NOMO-1 treated with DMSO at 0.1 percent for 48 hours (cell line): ENCODE measurements at regions not wholly inside any gene's neighbourhood (a gene's known extent, or its start where the extent isn't known, plus 50 kb on each side); places are given as distances from the start of the nearest gene placed in this dataset.
A peak's percentile ranks its signal among the peaks of the same experiment; 100 is the strongest.

Experiments used
- DNase-seq: peaks from one replicate; lab custom pipeline; 2025; ENCODE audit not compliant: unreplicated experiment; lab: John Stamatoyannopoulos, UW

DNA sequence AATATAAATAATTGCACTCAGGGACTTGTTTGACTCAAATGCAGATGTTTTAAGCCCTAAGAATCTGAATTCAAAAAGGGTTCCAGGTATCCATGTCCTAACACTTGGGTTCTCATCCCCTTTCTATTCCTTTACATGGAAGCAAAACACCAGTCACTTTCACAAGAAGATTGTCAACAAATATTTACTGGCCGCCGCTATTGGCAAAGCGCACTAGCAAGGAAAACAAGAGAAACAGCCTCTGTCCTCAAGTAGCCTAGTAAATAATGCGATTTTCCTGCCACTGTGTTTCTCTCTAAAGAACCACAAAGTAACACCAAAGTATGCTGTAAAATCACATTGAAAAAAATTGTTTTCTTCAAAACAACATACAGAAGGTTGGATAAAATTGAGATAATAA, 66.7 kb upstream of the EZH2 start:
- no peak for DNase-seq

DNA sequence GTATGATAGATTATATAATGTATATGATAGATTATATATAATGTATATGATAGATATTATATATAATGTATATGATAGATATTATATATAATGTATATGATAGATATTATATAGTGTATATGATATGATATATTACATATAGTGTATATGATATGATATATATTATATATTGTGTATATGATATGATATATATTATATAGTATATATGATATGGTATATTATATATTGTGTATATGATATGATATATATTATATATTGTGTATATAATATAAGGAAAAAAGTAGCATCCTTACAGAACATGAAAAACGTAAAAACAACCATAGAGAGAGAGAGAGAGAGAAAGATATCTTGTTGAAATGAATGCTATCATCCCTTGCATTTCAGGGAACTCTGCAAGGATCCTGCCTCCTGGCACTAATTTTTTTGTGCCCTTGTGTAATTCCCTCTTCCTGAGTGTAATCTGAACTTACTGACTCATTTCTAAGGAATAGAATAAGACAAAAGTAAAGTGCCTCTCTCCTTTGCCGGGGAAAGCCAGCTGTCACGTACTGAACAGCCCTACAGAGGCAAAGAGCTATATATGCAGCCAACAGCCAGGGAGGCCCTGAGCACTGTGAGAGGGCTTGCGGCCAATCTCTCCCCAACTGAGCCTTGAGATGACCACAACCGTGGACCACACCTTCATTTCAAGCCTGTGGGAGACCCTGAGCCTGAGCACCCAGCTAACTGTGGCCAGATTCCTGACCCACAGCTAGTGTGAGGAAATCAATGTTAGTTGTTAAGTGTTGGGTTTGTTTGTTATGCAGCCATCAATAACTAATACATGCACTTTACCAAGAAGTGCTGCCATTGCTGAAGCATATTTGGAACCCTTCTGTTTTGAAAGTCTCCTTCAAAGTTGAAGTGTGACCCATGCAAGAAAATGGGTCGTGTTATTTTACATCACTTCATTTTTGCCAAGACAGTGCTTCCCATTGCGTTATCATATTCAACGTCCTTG, 61.1 kb upstream of the EZH2 start:
- no peak for DNase-seq

DNA sequence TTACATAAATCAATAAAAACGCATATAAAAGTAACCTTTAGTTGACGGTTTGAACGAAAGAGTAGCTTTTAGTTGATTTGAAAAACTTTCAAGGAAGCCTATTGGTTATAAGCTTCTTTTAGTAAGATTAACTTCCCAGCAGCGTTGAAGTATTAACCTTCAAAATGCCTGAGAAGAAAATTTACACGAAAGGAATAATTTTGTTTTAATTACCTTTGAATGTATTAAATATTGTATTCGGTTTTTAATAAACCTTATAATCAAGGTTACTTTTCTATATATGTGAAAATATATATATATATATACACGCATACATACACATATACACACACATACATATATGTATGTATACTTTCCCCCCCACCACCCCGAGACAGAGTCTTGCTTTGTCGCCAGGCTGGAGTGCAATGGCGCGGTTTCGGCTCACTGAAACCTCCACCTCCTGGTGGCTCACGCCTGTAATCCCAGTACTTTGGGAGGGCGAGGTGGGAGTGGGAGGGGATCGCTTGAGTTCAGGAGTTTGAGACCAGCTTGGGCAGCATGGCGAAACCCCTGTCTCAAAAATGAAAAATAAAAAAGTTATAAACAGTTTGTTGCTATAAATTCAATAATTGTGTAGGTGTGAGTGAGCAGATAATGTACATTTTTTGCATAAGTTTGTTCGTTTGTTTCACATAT, 57.6 kb upstream of the EZH2 start:
- peak; percentile 36 for DNase-seq

DNA sequence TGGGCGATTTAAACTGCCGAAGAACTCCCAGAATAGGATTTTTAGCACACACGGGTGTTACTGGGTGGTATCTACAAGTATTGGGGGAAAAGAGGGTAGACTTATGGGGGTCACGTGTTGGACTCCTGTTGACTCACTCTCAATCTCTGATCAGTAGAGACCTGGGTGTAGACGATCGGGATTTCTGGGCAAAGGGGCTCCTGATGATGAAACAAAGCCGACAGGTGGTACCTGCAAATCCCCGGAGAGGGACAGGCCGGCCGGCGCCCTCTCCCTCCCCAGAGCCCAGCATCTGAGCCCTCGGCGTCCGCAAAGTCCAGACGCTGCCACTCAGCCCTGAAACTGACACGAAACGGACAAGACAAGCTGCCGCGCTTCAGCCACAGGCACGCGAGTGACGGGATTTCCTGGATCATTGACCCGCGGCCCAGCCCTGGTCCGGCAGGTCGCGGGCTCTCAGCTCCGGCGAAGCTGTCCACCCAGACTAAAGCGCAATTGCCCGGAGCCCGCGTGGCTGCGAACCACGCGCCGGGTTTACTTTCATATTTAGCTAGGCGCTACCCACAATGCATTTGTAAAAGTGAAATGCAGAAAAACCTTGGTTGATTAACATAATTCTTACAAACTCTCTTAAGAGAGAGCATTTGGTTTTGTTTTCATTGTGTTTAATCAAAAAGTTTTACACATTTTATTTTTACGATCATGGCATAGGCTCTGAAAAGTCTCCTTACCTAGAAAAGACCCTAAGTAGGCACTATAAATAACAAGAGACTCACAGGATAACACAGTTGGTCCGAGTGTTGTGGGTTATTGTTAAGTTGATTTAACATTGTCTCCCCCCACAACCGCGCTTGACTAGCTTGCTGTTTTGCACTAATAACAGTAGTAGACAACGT, 56.9 kb upstream of the EZH2 start:
- DNase-seq, result peak; percentile 35

DNA sequence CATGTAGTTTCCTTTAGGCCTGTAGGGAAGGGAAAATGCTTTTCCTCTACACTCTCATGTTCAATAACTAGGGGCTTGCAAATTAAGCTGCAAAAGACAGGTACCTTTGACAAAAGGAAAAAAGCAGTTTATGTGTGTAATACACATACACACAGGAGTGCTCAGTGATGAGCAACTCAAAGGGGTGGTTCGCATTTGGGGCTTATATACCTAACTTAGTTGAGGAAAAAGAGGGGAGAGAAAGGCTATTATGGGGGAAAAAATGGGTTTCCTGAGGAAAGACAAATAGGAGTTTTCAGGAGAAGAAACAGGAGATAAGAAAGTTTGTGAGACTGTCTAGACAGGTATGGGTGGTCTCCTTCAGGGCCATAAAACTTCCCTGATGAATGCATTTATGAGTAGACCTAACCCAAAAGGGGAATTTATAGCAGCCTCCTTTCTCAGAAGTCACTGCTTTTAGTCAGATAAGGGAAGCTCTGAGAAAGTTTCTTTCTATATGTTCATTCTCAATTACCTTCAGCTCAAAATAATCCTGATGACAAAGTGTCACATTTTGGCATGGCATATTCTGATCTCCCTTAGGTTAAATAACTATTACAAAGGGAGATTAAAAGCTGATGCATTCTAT, 55.2 kb upstream of the EZH2 start:
- no peak for DNase-seq

DNA sequence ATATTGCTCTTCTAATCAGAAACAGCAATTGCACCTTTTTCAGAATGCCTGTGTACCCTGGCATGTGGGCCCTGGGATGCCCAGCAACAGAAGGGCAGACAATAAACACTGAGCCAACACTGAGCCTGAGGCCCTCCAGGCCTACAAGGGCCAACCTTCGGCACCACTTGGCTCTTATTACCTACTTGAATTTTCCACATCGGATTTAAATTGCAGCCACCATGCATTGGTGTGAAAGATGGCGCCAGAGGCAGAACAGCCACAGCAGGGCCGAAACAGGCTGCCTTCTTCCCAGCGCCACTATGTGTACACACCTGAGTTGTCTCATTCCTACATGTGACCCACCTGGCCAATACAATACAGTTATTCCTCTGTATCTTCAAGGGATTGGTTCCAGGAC, 51.4 kb upstream of the EZH2 start:
- no peak for DNase-seq
